GM23338 (cell line): ENCODE measurements at regions not wholly inside any gene's neighbourhood (a gene's known extent, or its start where the extent isn't known, plus 50 kb on each side); places are given as distances from the start of the nearest gene placed in this dataset.

Source experiments
- ATAC-seq: fragments of 200-7000 bp; cut with Tn5 transposase; 3 replicates; pipeline ENCODE4 v1.9.1; 2020
- DNase-seq: peaks from one replicate; pipeline ENCODE4 v3.0.0-alpha.2; 2015; ENCODE audit warnings: low spot score
- H2AFZ ChIP-seq: fragments of 200-600 bp; sonication (generic); 2 replicates; pipeline ENCODE4 v1.8.0; 2016; ENCODE audit warnings: antibody characterized with exemption, mild to moderate bottlenecking, moderate library complexity
- H3F3A ChIP-seq: fragments of 200-600 bp; sonication (generic); replicated peaks from 2 replicates; pipeline ENCODE4 v1.8.0; 2017; ENCODE audit warnings: antibody characterized with exemption, mixed run types, low read depth
- H3K27ac ChIP-seq: fragments of 200-600 bp; sonication (generic); 2 replicates; pipeline ENCODE4 v1.6.1; 2016; ENCODE audit warnings: low read depth
- H3K27me3 ChIP-seq: fragments of 200-600 bp; sonication (generic); 2 replicates; pipeline ENCODE4 v1.8.0; 2016; ENCODE audit warnings: mild to moderate bottlenecking, mixed run types, moderate library complexity; ENCODE audit not compliant: insufficient read depth
- H3K36me3 ChIP-seq: fragments of 200-600 bp; sonication (generic); 2 replicates; pipeline ENCODE4 v1.8.0; 2016; ENCODE audit warnings: mild to moderate bottlenecking; ENCODE audit not compliant: insufficient read depth
- H3K4me1 ChIP-seq: fragments of 200-600 bp; sonication (generic); 2 replicates; pipeline ENCODE4 v1.8.0; 2016; ENCODE audit warnings: mild to moderate bottlenecking, moderate library complexity; ENCODE audit not compliant: insufficient read depth
- H3K4me2 ChIP-seq: fragments of 200-600 bp; sonication (generic); 2 replicates; pipeline ENCODE4 v1.7.1; 2017; ENCODE audit warnings: mixed run types
- H3K4me3 ChIP-seq: fragments of 200-600 bp; sonication (generic); 2 replicates; pipeline ENCODE4 v1.6.1; 2016; ENCODE audit warnings: mixed run types
- H3K79me2 ChIP-seq: fragments of 200-600 bp; sonication (generic); replicated peaks from 2 replicates; pipeline ENCODE4 v1.8.0; 2017; ENCODE audit warnings: mild to moderate bottlenecking; ENCODE audit not compliant: insufficient read depth
- H3K9me2 ChIP-seq: fragments of 200-600 bp; sonication (generic); 2 replicates; pipeline ENCODE4 v1.8.0; 2017; ENCODE audit not compliant: insufficient read depth
- H4K20me1 ChIP-seq: fragments of 200-600 bp; sonication (generic); replicated peaks from 2 replicates; pipeline ENCODE4 v1.8.0; 2017; ENCODE audit warnings: mild to moderate bottlenecking; ENCODE audit not compliant: insufficient read depth
- H3K27ac Mint-ChIP-seq: 2 replicates; pipeline ENCODE4 v1.8.0; 2020; ENCODE audit warnings: inconsistent platforms, mild to moderate bottlenecking, moderate library complexity, mixed read lengths
- H3K27me3 Mint-ChIP-seq: 3 replicates; pipeline ENCODE4 v1.8.0; 2022; ENCODE audit warnings: low read depth, mild to moderate bottlenecking, moderate library complexity, mixed read lengths, inconsistent platforms; ENCODE audit not compliant: insufficient read depth, poor library complexity
- H3K36me3 Mint-ChIP-seq: 3 replicates; pipeline ENCODE4 v1.8.0; 2021; ENCODE audit warnings: low read depth, mild to moderate bottlenecking, inconsistent platforms, moderate library complexity, mixed read lengths
- H3K4me1 Mint-ChIP-seq: 3 replicates; pipeline ENCODE4 v1.8.0; 2020; ENCODE audit warnings: mild to moderate bottlenecking, inconsistent platforms, mixed read lengths
- H3K4me3 Mint-ChIP-seq: 3 replicates; pipeline ENCODE4 v1.8.0; 2021; ENCODE audit warnings: moderate library complexity, mild to moderate bottlenecking, inconsistent platforms, mixed read lengths
- H3K9me3 Mint-ChIP-seq: 3 replicates; pipeline ENCODE4 v1.8.0; 2020; ENCODE audit warnings: moderate library complexity, mild to moderate bottlenecking, inconsistent platforms, mixed read lengths
- EZH2 ChIP-seq: fragments of 200-600 bp; sonication (generic); IDR thresholded peaks from one replicate; pipeline ENCODE4 v1.8.0; 2017; ENCODE audit warnings: antibody characterized with exemption, mild to moderate bottlenecking, low read depth; ENCODE audit not compliant: unreplicated experiment
- EZH2phosphoT487 ChIP-seq: fragments of 200-600 bp; sonication (generic); IDR thresholded peaks from one replicate; pipeline ENCODE4 v1.8.1; 2018; ENCODE audit warnings: antibody characterized with exemption; ENCODE audit not compliant: unreplicated experiment
- NANOG ChIP-seq: IDR thresholded peaks from 2 replicates; pipeline ENCODE4 v1.6.1; 2016; ENCODE audit warnings: antibody characterized with exemption, borderline replicate concordance
- POLR2AphosphoS5 ChIP-seq: IDR thresholded peaks from 2 replicates; pipeline ENCODE4 v1.6.1; 2016; ENCODE audit warnings: antibody characterized with exemption, low read depth
- STAT1 ChIP-seq: IDR thresholded peaks from one replicate; pipeline ENCODE4 v1.6.1; 2016; ENCODE audit warnings: antibody characterized with exemption; ENCODE audit not compliant: unreplicated experiment
- ZNF114 ChIP-seq: fragments of 250-450 bp; sonication (Bioruptor Pico); IDR thresholded peaks from 2 replicates; pipeline ENCODE4 v1.5.0; 2020; ENCODE audit warnings: mild to moderate bottlenecking, moderate library complexity
- ZNF331 ChIP-seq: fragments of 250-450 bp; sonication (Bioruptor Pico); IDR thresholded peaks from 2 replicates; pipeline ENCODE4 v1.5.0; 2020; ENCODE audit warnings: low read depth, mild to moderate bottlenecking, moderate library complexity
- ZNF462 ChIP-seq: fragments of 250-450 bp; sonication (Bioruptor Pico); IDR thresholded peaks from 2 replicates; pipeline ENCODE4 v1.5.0; 2020; ENCODE audit warnings: mild to moderate bottlenecking, moderate library complexity
- TF ChIP-seq, protein P1 (sequence below): IDR thresholded peaks from one replicate; pipeline ENCODE4 v1.6.1; 2018; ENCODE audit warnings: antibody characterized with exemption; ENCODE audit not compliant: unreplicated experiment

DNA sequence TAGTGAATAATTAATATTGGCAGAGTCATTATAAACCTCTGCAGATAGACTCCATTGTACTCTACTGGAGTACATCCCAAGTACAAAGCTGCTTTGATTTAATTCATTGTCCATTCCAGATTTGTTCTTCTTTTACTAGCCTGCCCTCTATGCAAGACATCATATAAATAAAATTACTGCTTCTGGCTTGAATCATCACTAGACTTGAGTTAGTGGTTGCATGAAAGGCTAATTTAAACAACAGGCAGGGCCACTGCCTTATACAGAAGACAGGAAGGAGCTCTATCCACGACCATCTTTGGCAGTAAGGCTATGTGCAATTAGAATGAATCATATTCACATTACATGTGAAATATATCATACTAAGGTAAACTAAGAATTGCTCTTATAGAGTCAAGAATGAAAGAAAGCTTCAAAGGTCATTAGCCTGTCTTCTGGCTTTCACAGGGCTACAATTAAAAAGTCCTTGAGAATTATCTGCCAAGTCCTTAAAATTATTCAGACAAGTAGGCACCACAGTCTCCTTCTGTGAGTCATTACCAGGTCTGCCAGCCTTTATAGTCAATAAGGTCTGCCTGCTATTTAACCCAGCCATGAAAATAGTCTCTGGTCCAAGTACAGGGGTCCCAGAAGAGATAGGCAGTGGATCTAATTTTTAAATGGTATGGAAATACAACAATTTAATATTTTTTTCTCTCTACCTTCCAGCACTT is 631.8 kb downstream of the TMTC2 start:
- no peaks in the 10 kb centered on the region for H3K4me1 ChIP-seq
- Mint-ChIP-seq H3K36me3 (no peaks in the 10 kb centered on the region), H3K27me3 (peaks cover 1% of the 10 kb centered on the region), H3K27ac (no peak overlapping the region), H3K4me3 (no peak overlapping the region), H3K9me3 (no peaks in the 10 kb centered on the region), H3K4me1 (no peaks in the 10 kb centered on the region)
- H3F3A ChIP-seq: no peaks in the 10 kb centered on the region
- H3K4me3 ChIP-seq: no peak overlapping the region
- no peaks in the 10 kb centered on the region for H4K20me1 ChIP-seq
- ATAC-seq: no peak
- no peaks in the 10 kb centered on the region for H3K36me3 ChIP-seq
- DNase-seq: no peak
- H3K27ac ChIP-seq: no peak overlapping the region
- no peak overlapping the region for H3K4me2 ChIP-seq
- TF ChIP-seq EZH2: no peak
- TF ChIP-seq ZNF114 (CRISPR knock-in tag): no peak
- TF ChIP-seq NANOG: no peak
- TF ChIP-seq, protein P1, sequence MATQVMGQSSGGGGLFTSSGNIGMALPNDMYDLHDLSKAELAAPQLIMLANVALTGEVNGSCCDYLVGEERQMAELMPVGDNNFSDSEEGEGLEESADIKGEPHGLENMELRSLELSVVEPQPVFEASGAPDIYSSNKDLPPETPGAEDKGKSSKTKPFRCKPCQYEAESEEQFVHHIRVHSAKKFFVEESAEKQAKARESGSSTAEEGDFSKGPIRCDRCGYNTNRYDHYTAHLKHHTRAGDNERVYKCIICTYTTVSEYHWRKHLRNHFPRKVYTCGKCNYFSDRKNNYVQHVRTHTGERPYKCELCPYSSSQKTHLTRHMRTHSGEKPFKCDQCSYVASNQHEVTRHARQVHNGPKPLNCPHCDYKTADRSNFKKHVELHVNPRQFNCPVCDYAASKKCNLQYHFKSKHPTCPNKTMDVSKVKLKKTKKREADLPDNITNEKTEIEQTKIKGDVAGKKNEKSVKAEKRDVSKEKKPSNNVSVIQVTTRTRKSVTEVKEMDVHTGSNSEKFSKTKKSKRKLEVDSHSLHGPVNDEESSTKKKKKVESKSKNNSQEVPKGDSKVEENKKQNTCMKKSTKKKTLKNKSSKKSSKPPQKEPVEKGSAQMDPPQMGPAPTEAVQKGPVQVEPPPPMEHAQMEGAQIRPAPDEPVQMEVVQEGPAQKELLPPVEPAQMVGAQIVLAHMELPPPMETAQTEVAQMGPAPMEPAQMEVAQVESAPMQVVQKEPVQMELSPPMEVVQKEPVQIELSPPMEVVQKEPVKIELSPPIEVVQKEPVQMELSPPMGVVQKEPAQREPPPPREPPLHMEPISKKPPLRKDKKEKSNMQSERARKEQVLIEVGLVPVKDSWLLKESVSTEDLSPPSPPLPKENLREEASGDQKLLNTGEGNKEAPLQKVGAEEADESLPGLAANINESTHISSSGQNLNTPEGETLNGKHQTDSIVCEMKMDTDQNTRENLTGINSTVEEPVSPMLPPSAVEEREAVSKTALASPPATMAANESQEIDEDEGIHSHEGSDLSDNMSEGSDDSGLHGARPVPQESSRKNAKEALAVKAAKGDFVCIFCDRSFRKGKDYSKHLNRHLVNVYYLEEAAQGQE: no peak
- TF ChIP-seq ZNF331 (CRISPR knock-in tag): no peak
- TF ChIP-seq EZH2phosphoT487: no peak
- TF ChIP-seq STAT1: no peak
- no peak for TF ChIP-seq ZNF462 (CRISPR knock-in tag)
- no peak for TF ChIP-seq POLR2AphosphoS5
- H3K9me2 ChIP-seq: no peaks in the 10 kb centered on the region
- H3K27me3 ChIP-seq: no peaks in the 10 kb centered on the region
- no peaks in the 10 kb centered on the region for H3K79me2 ChIP-seq
- no peak overlapping the region for H2AFZ ChIP-seq
